VCaP (cell line): ENCODE measurements at regions not wholly inside any gene's neighbourhood (a gene's known extent, or its start where the extent isn't known, plus 50 kb on each side); places are given as distances from the start of the nearest gene placed in this dataset.

Source experiments
- H3K27ac ChIP-seq: fragments of 450-650 bp; 2 replicates; pipeline ENCODE4 v1.5.1; 2017
- TF ChIP-seq, protein P1 (sequence below): fragments of 450-650 bp; conservative IDR thresholded peaks from 2 replicates; pipeline ENCODE4 v1.5.1; 2017; ENCODE audit warnings: mild to moderate bottlenecking, moderate library complexity

- no peak overlapping the region for H3K27ac ChIP-seq
- TF ChIP-seq, protein P1, sequence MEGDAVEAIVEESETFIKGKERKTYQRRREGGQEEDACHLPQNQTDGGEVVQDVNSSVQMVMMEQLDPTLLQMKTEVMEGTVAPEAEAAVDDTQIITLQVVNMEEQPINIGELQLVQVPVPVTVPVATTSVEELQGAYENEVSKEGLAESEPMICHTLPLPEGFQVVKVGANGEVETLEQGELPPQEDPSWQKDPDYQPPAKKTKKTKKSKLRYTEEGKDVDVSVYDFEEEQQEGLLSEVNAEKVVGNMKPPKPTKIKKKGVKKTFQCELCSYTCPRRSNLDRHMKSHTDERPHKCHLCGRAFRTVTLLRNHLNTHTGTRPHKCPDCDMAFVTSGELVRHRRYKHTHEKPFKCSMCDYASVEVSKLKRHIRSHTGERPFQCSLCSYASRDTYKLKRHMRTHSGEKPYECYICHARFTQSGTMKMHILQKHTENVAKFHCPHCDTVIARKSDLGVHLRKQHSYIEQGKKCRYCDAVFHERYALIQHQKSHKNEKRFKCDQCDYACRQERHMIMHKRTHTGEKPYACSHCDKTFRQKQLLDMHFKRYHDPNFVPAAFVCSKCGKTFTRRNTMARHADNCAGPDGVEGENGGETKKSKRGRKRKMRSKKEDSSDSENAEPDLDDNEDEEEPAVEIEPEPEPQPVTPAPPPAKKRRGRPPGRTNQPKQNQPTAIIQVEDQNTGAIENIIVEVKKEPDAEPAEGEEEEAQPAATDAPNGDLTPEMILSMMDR, result no peak
These were observed 351.2 kb upstream of the NR2F2 start for GRCh38 chr15:95979286-95979685.

DNA sequence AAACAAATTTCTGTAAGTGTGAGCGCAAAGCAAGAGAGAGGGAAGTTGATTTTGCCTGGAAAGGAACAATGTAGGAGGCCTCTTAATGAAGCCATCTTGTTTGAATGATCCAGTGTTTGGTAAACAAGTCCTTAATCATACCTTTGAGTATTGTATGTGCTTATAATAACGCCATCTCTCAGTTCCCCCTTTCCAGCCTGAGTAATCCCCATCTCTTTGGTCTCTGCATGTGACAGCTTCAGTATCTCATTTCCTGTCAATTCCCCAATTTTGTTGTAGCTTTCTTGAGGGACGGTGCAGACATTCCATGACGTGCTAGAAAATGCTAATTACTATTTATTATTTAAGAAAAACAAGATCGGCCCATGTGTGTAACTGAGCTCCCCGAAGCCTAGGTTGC is 349.3 kb upstream of the NR2F2 start:
- no peak overlapping the region for H3K27ac ChIP-seq
- TF ChIP-seq, protein P1, result no peak

DNA sequence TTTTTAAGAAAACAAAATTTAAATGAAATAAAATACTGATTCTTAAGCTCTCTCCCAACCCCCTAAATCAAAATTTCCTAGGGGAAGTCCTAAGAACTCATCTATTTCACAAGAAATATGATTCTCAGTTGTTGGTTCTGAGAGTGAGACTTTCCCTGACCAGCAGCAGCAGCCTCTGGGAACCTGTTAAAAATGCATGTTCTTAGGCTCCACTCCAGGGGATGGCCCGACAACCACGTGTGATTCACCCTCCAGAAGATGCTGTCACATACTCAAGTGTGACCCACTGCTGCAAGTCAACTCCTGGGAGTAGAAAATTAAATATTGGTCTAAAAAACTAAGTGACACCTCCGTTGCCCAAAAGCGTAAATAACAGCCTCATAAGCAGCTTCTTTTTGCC is 343.2 kb upstream of the NR2F2 start:
- H3K27ac ChIP-seq, result no peak overlapping the region
- TF ChIP-seq, protein P1, result no peak

DNA sequence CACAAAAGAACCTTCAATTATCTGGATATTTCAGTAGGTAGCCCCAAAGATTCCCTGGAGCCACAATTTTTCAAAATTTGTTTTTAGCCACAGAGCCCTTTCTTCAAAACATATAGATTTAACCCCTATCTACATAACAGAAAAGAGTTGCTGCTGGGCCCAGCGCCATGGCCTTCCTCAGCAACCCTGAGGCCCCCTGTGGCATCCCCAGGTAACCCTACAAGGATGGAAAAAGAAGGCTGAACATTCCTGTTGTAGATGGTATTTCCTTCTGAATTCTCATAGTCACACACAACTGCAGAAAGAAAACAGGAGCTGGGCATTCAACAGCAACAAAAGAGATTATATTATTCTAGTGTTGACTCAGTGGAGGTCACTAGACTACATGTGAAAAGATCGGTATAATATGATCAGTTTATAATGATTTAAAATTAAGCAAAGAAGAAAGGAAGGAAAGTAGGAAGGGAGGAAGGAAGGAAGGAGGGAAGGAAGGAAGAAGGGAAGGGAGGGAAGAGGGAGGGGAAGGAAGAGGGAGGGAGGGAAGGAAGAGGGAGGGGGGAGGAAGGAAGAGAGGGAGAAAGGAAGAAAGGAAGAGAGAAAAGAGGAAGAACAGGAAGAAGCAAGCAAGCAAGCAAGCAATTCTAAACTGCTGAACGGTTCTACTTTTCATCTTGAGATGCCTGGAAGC is 342.5 kb upstream of the NR2F2 start:
- TF ChIP-seq, protein P1, result no peak
- H3K27ac ChIP-seq, result no peak overlapping the region

DNA sequence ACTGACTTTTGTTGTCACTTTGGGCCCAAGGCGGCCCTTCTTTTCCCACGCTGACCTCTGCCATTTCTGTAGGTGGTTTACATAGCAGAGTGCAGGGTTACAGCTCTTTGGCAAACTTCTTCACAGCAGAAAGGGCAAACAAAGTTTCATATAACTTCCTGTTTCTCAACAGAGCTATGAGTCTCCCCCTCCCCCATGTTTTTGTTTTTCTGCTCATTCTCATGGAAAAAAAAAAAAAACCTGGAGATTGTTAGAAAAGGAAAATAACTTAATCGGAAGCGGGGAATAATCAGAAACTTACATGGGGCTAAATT is 342.0 kb upstream of the NR2F2 start:
- TF ChIP-seq, protein P1, result no peak
- H3K27ac ChIP-seq, result no peak overlapping the region

GRCh38 chr15:95989392-95989791 is 341.1 kb upstream of the NR2F2 start:
- TF ChIP-seq, protein P1, result no peak
- H3K27ac ChIP-seq, result no peak overlapping the region

GRCh38 chr15:95990833-95991232 is 339.7 kb upstream of the NR2F2 start:
- TF ChIP-seq, protein P1, result no peak
- no peak overlapping the region for H3K27ac ChIP-seq
